ENCODE measurements at regions not wholly inside any gene's neighbourhood (a gene's known extent, or its start where the extent isn't known, plus 50 kb on each side); places are given as distances from the start of the nearest gene placed in this dataset.

DNA sequence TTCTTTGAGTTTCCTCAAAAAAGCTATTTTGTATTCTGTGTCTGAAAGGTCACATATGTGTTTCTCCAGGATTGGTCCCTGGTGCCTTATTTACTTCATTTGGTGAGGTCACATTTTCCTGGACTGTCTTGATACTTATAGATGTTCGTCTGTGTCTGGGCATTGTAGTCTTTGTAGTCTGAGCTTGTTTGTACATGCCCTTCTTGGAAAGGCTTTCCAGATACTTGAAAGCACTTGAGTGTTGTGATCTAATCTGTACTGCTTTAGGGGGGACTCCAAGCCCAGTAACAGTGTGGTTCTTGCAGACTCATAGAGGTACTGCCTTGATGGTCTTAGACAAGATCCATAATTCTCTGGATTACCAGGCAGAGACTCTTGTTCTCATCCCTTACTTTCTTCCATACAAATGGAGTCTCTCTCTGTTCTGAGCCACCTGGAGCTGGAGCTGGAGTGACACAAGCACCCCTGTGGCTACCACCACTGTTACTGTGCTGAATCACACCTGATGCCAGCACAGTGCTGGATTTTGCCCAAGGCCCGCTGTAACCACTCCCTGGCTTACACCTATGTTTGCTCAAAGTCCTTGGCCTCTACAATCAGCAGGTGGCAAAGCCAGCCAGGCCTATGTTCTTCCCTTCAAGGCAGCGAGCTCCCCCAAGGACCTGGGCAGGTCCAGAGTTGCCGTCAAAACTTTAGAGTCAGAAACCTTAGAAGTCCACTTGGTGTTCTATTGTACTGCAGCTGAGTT lies 72.3 kb upstream of the EFHC2 start:
- no peak for TF ChIP-seq CTCF (IDR thresholded peaks at IDR 0.05)
- no peak for TF ChIP-seq EZH2 (IDR thresholded peaks at IDR 0.05)
